GM19238 (cell line): ENCODE measurements at regions not wholly inside any gene's neighbourhood (a gene's known extent, or its start where the extent isn't known, plus 50 kb on each side); places are given as distances from the start of the nearest gene placed in this dataset.
"Not testable (repeated sequence)": the region's sequence is repeated elsewhere in the genome, so short reads cannot be mapped to it uniquely, and the experiment has no call there.

ENCODE experiments used
- DNase-seq: peaks from one replicate; pipeline ENCODE4 v3.0.0; 2011; ENCODE audit warnings: low spot score; ENCODE audit not compliant: insufficient read length

GRCh38 chr16:21422824-21423223 lies 144.7 kb upstream of the CRYM start:
- not testable (repeated sequence) for DNase-seq

GRCh38 chr16:21404699-21405098 lies 126.6 kb upstream of the CRYM start:
- DNase-seq: not testable (repeated sequence)

GRCh38 chr16:21397866-21398265 lies 119.8 kb upstream of the CRYM start:
- not testable (repeated sequence) for DNase-seq

- DNase-seq: not testable (repeated sequence)
These were observed 118.5 kb upstream of the CRYM start for GRCh38 chr16:21396545-21396944.

GRCh38 chr16:21390634-21391033 lies 112.5 kb upstream of the CRYM start:
- DNase-seq: not testable (repeated sequence)

- not testable (repeated sequence) for DNase-seq
These were observed 111.8 kb upstream of the CRYM start for GRCh38 chr16:21389860-21390259.

GRCh38 chr16:21387757-21388156 lies 109.7 kb upstream of the CRYM start:
- not testable (repeated sequence) for DNase-seq

- not testable (repeated sequence) for DNase-seq
These were observed 108.3 kb upstream of the CRYM start for GRCh38 chr16:21386201-21386915.

- DNase-seq: not testable (repeated sequence)
These were observed 105.6 kb upstream of the CRYM start for GRCh38 chr16:21383682-21384081.

- not testable (repeated sequence) for DNase-seq
These were observed 101.6 kb upstream of the CRYM start for GRCh38 chr16:21379645-21380044.

- not testable (repeated sequence) for DNase-seq
These were observed 98.3 kb upstream of the CRYM start for GRCh38 chr16:21376196-21376899.

- DNase-seq: not testable (repeated sequence)
These were observed 97.2 kb upstream of the CRYM start for GRCh38 chr16:21375334-21375733.

- DNase-seq: not testable (repeated sequence)
These were observed 95.4 kb upstream of the CRYM start for GRCh38 chr16:21373454-21373853.

GRCh38 chr16:21372862-21373261 lies 94.8 kb upstream of the CRYM start:
- DNase-seq: not testable (repeated sequence)

GRCh38 chr16:21372162-21372835 lies 94.2 kb upstream of the CRYM start:
- not testable (repeated sequence) for DNase-seq

GRCh38 chr16:21370791-21371190 lies 92.7 kb upstream of the CRYM start:
- not testable (repeated sequence) for DNase-seq

GRCh38 chr16:21368973-21369942 lies 91.2 kb upstream of the CRYM start:
- DNase-seq: not testable (repeated sequence)

- not testable (repeated sequence) for DNase-seq
These were observed 89.8 kb upstream of the CRYM start for GRCh38 chr16:21367733-21368421.

- not testable (repeated sequence) for DNase-seq
These were observed 88.9 kb upstream of the CRYM start for GRCh38 chr16:21366998-21367397.

- not testable (repeated sequence) for DNase-seq
These were observed 87.5 kb upstream of the CRYM start for GRCh38 chr16:21365541-21365940.
